GM18858 (cell line): ENCODE measurements at regions not wholly inside any gene's neighbourhood (a gene's known extent, or its start where the extent isn't known, plus 50 kb on each side); places are given as distances from the start of the nearest gene placed in this dataset.
A peak's percentile ranks its signal among the peaks of the same experiment; 100 is the strongest.

Experiments used
- ATAC-seq: cut with Tn5 transposase; IDR thresholded peaks from one replicate; pipeline ENCODE4 v1.9.1; 2021; ENCODE audit not compliant: unreplicated experiment

GRCh38 chr6:83792846-83793245, 60.3 kb upstream of the RIPPLY2 start:
- ATAC-seq = no peak

DNA sequence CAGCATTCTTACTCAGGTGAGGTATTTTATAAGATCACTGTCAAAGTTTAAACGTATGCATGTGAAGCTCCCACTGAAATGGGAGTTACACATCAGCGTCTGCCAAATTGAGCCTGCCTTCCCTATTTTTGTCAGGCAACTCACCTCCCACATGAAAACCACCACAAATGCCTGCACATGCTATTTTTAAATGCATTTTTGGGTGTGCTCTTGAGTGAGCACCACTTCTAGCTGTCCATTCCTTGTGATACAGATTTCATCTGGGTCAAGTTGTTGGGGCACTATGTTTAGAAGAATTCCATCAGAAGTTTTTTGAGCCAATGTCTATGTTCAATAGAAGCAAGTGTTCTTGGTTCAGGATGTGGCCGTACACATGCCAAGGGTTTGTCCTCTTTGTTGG, 71.7 kb upstream of the RIPPLY2 start:
- ATAC-seq = no peak

GRCh38 chr6:83770910-83771309, 62.0 kb upstream of the SNAP91 start:
- peak; percentile 78 for ATAC-seq

GRCh38 chr6:83769413-83769812, 60.5 kb upstream of the SNAP91 start:
- no peak for ATAC-seq

GRCh38 chr6:83767033-83767432, 58.1 kb upstream of the SNAP91 start:
- no peak for ATAC-seq
